22Rv1 (cell line): ENCODE measurements at regions not wholly inside any gene's neighbourhood (a gene's known extent, or its start where the extent isn't known, plus 50 kb on each side); places are given as distances from the start of the nearest gene placed in this dataset.

Source experiments
- H3K27ac ChIP-seq: fragments of 450-650 bp; 2 replicates; pipeline ENCODE4 v1.5.1; 2017
- ZFX ChIP-seq: fragments of 450-650 bp; IDR thresholded peaks from 2 replicates; pipeline ENCODE4 v1.6.1; 2017; ENCODE audit warnings: antibody characterized with exemption, borderline replicate concordance
- TF ChIP-seq, protein P1 (sequence below): fragments of 450-650 bp; IDR thresholded peaks from 2 replicates; pipeline ENCODE4 v1.5.1; 2017; ENCODE audit warnings: mild to moderate bottlenecking

DNA sequence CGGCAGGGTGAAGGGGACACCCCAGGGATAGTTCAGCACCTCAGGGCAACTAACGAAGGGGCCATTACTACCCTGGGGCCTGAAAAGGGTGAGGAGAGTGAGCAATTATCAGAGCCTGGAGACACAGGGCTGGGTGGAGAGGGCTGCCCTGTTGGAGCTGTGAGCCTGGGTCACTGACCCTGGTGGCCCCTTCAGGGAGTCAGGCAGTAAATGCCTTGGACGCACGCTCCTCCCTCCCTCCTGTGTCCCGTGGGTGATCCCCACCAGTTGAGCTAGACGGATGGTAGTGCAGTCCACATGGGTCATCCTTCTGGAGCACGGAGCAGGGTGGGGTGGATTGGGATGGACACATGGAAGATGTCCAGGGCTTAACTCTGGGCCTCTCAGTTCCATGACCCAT, 305.3 kb downstream of the PTPRU start:
- no peak overlapping the region for H3K27ac ChIP-seq
- TF ChIP-seq, protein P1, sequence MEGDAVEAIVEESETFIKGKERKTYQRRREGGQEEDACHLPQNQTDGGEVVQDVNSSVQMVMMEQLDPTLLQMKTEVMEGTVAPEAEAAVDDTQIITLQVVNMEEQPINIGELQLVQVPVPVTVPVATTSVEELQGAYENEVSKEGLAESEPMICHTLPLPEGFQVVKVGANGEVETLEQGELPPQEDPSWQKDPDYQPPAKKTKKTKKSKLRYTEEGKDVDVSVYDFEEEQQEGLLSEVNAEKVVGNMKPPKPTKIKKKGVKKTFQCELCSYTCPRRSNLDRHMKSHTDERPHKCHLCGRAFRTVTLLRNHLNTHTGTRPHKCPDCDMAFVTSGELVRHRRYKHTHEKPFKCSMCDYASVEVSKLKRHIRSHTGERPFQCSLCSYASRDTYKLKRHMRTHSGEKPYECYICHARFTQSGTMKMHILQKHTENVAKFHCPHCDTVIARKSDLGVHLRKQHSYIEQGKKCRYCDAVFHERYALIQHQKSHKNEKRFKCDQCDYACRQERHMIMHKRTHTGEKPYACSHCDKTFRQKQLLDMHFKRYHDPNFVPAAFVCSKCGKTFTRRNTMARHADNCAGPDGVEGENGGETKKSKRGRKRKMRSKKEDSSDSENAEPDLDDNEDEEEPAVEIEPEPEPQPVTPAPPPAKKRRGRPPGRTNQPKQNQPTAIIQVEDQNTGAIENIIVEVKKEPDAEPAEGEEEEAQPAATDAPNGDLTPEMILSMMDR = no peak
- TF ChIP-seq ZFX = no peak

- H3K27ac ChIP-seq = no peak overlapping the region
- TF ChIP-seq, protein P1 = no peak
- no peak for TF ChIP-seq ZFX
Observed at GRCh38 chr1:29540801-29541357, 304.6 kb downstream of the PTPRU start.

DNA sequence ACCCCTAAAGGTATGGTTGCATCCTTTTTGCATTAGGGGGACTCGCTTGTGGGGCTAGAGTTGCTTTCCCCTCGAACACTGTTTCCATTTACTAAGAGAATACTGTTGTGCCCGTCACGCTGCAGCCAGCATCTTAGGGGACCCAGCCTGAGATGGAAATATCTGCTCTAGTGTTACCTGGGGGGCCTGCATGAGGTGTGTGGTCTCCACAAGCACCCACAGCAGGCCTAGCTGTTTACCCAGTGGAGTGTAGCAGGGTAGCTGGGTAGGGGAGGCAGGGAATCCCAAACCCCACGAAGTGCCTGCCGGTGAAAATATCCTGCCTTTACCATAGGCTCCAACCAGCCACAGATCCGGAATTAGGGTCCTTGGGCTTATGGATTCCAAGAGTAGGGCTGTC, 303.6 kb downstream of the PTPRU start:
- no peak for TF ChIP-seq ZFX
- TF ChIP-seq, protein P1 = no peak
- H3K27ac ChIP-seq = no peak overlapping the region

DNA sequence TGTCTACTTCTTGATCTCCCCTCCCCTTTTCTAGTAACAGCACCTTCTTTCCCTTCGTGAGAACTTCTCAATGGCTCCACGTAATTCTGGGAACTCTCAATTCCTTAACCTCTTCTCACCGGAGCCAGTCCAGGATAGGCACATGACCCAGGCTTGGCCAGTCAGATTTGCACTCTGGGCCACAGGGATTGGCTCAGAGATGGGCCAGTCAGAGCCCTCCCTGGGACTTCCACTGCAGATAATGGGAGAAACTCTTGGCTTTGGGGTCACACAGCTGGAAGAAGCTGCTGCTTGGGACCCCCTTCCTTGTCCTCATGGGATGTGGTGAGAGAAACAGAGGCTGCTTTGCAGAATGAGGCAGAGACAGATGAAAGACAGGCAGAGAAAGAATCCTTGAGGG, 302.3 kb downstream of the PTPRU start:
- TF ChIP-seq ZFX = no peak
- TF ChIP-seq, protein P1 = no peak
- H3K27ac ChIP-seq = no peak overlapping the region

DNA sequence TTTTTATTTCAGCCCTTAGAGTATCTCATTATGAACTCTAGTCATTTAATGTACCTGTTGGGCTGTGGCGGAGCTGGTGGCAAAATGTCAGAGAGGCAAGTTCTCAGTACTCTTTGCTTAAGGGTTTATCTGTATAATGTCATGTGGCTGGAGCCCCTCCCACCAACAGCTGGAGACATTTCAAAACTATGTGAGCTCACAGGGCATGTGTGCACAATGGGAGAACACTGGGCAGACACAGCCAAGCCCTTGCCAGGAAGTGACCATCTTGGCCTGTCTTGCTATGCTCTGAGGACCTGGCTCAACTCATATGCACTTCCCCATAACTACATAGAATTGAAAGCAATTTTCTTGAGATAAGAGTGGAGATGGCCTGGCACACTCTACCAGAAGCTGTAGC, 296.4 kb downstream of the PTPRU start:
- no peak overlapping the region for H3K27ac ChIP-seq
- TF ChIP-seq, protein P1 = no peak
- TF ChIP-seq ZFX = no peak

DNA sequence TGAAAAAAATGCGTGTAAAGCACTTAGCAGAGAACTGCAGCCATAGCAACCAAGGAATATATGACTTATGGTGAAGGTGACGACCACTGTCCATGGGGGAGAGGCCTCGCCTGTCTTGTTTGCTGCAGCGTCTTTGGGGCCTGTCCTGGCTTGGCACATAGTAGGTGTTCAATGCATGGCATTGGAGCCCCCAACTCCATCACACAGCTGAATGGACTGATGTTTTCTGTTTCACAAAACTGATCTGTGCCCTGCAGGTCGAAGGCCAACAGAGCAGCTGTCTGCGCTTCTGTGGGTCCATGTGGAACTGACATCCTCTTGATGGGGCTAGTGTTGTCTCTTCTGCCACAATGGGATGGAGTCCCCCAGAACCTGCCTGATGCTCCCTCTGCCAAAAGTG, 296.0 kb downstream of the PTPRU start:
- H3K27ac ChIP-seq = no peak overlapping the region
- no peak for TF ChIP-seq ZFX
- TF ChIP-seq, protein P1 = no peak

- TF ChIP-seq, protein P1 = no peak
- TF ChIP-seq ZFX = no peak
- no peak overlapping the region for H3K27ac ChIP-seq
Observed at GRCh38 chr1:29531596-29531995, 295.3 kb downstream of the PTPRU start.
